ENCODE measurements at regions not wholly inside any gene's neighbourhood (a gene's known extent, or its start where the extent isn't known, plus 50 kb on each side); places are given as distances from the start of the nearest gene placed in this dataset.
A peak's percentile ranks its signal among the peaks of the same experiment; 100 is the strongest.

DNA sequence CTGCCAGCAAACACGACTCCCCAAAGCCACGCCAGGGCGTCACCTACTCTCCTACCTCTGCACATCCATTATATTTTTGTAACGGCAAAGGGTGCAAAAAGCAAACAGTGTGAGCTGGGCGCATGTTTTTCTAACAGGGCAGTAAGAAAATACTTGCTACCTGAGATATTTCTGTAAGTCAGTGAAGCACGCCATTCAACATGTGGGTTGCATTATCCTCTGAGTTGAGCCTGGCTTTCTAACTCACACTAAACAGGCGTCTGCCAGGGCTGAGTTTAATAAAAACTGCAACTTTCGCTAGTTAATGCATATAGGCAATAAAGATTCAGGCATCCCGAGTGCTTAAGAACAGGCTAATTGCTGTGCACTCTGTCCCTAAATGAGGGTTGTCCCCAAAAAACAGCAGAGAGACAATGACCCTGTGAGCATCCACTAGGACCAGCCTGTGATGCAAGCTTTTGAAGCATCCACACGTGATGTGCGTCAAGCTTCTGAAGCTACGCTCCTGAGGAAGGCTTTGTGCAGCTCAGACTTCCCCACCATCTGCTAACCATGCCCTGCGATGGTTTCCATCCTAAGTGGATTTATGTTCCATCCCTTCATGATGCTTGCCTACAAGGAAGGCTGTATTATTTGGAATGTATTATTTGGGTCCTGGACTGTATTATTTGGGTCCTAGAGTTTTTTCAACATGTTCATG is 70.0 kb upstream of the SIM2 start:
- TF ChIP-seq, protein P1, sequence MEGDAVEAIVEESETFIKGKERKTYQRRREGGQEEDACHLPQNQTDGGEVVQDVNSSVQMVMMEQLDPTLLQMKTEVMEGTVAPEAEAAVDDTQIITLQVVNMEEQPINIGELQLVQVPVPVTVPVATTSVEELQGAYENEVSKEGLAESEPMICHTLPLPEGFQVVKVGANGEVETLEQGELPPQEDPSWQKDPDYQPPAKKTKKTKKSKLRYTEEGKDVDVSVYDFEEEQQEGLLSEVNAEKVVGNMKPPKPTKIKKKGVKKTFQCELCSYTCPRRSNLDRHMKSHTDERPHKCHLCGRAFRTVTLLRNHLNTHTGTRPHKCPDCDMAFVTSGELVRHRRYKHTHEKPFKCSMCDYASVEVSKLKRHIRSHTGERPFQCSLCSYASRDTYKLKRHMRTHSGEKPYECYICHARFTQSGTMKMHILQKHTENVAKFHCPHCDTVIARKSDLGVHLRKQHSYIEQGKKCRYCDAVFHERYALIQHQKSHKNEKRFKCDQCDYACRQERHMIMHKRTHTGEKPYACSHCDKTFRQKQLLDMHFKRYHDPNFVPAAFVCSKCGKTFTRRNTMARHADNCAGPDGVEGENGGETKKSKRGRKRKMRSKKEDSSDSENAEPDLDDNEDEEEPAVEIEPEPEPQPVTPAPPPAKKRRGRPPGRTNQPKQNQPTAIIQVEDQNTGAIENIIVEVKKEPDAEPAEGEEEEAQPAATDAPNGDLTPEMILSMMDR (IDR thresholded peaks at IDR 0.05; ENCODE audit: poor library complexity): no peak
- TF ChIP-seq EZH2phosphoT487 (IDR thresholded peaks at IDR 0.05; ENCODE audit: low read depth, severe bottlenecking, unreplicated experiment) (no peak), EZH2 (IDR thresholded peaks at IDR 0.05; ENCODE audit: borderline replicate concordance) (no peak)

DNA sequence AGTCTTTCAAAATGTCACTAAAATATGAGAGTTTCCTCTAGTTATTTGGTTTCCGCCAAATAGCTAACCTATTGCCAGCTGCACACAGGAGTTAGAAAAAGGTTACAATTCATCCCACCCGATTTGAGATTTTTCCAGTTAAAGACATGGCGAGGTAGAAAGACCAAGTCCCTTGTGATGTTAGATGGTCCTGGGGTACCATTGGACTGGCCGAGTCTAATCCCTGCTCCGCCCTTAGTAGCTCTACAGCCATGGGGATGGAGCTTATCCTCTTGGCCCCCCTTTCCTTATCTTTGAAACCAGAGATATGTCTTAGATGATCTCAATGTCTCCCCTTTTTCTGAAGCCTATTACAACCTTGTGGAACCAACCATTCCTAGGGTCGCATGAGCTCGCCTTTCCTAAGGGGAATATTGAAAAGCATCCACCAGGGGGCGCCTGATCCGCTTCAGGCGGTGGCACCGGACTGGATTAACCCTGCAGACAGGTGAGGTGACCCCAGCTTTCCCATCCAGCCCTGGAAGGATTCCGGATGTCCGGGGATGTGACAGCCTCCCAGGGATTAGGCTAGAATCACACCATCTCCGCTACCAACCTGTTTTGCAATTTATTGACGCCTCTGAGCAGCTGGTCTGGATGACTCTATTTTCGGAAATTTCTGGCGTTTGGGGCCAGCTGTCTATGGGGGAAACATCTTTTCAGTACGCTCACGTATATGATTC is 68.3 kb upstream of the SIM2 start:
- H3K4me2 ChIP-seq: no peak overlapping the region
- H3K36me3 ChIP-seq (replicated peaks; ENCODE audit: insufficient read depth, low read depth): no peaks in the 10 kb centered on the region
- no peaks in the 10 kb centered on the region for H3K9me3 ChIP-seq (ENCODE audit: low read depth)
- TF ChIP-seq EZH2 (IDR thresholded peaks at IDR 0.05; ENCODE audit: borderline replicate concordance): no peak
- no peak for TF ChIP-seq EZH2phosphoT487 (IDR thresholded peaks at IDR 0.05; ENCODE audit: low read depth, severe bottlenecking, unreplicated experiment)
- TF ChIP-seq, protein P1 (IDR thresholded peaks at IDR 0.05; ENCODE audit: poor library complexity): peak; percentile 65
- no peaks in the 10 kb centered on the region for H3K4me1 ChIP-seq (ENCODE audit: insufficient read depth)
- H3K9me2 ChIP-seq (replicated peaks; ENCODE audit: insufficient read depth): no peaks in the 10 kb centered on the region
- H3K27ac ChIP-seq: no peak overlapping the region
- peak; percentile 78 for DNase-seq (ENCODE audit: low spot score)
- H2AFZ ChIP-seq: no peak overlapping the region
- H4K20me1 ChIP-seq (ENCODE audit: insufficient read depth, poor library complexity, severe bottlenecking): no peaks in the 10 kb centered on the region
- no peaks in the 10 kb centered on the region for H3K79me2 ChIP-seq
- no peak overlapping the region for H3K4me3 ChIP-seq
- 44% methylated on average over 19 of the region's 19 CpGs for WGBS (ENCODE audit: low lambda C conversion rate, missing lambda C conversion rate)
- H3K27me3 ChIP-seq: peaks cover 10% of the 10 kb centered on the region

More for the DNA sequence above, 70.0 kb upstream of the SIM2 start:
- no peak overlapping the region for H3K4me2 ChIP-seq
- no peak overlapping the region for H3K4me3 ChIP-seq
- H3K4me1 ChIP-seq (ENCODE audit: insufficient read depth): no peaks in the 10 kb centered on the region
- 70% methylated on average over 13 of the region's 13 CpGs for WGBS (ENCODE audit: low lambda C conversion rate, missing lambda C conversion rate)
- H3K27ac ChIP-seq: no peak overlapping the region
- no peaks in the 10 kb centered on the region for H3K36me3 ChIP-seq (replicated peaks; ENCODE audit: insufficient read depth, low read depth)
- no peaks in the 10 kb centered on the region for H4K20me1 ChIP-seq (ENCODE audit: insufficient read depth, poor library complexity, severe bottlenecking)
- no peaks in the 10 kb centered on the region for H3K79me2 ChIP-seq
- no peaks in the 10 kb centered on the region for H3K9me2 ChIP-seq (replicated peaks; ENCODE audit: insufficient read depth)
- peaks cover 10% of the 10 kb centered on the region for H3K27me3 ChIP-seq
- no peak for DNase-seq (ENCODE audit: low spot score)
- H2AFZ ChIP-seq: no peak overlapping the region
- H3K9me3 ChIP-seq (ENCODE audit: low read depth): no peaks in the 10 kb centered on the region

DNA sequence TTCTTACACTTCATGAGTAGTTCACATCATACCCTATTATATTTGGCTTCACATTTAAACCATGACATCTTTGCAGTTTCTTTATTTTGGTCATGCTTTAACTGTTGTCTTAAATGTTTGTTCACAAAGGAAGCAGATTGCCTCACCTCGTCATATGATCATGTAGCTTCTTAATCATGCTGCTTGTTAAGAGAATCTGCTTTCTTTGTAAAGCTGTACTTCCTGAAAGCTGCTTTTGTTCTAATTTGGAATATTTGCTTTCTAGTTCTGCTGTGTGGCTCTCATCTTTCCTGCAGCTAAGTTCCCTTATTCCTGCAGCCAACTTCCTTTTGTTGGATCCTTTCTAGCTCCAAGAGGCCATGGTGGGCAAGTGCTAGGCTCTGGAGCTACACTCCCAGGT is 62.9 kb upstream of the SIM2 start:
- Histone ChIP-seq H3K4me2 (no peak overlapping the region), H3K9me2 (replicated peaks; ENCODE audit: insufficient read depth) (no peaks in the 10 kb centered on the region), H2AFZ (no peak overlapping the region), H3K4me3 (no peak overlapping the region), H4K20me1 (ENCODE audit: insufficient read depth, poor library complexity, severe bottlenecking) (no peaks in the 10 kb centered on the region), H3K9me3 (ENCODE audit: low read depth) (no peaks in the 10 kb centered on the region), H3K27me3 (no peaks in the 10 kb centered on the region), H3K79me2 (no peaks in the 10 kb centered on the region), H3K36me3 (replicated peaks; ENCODE audit: insufficient read depth, low read depth) (no peaks in the 10 kb centered on the region), H3K27ac (no peak overlapping the region), H3K4me1 (ENCODE audit: insufficient read depth) (peaks cover 13% of the 10 kb centered on the region)
- TF ChIP-seq EZH2 (IDR thresholded peaks at IDR 0.05; ENCODE audit: borderline replicate concordance) (no peak), EZH2phosphoT487 (IDR thresholded peaks at IDR 0.05; ENCODE audit: low read depth, severe bottlenecking, unreplicated experiment) (no peak)
- TF ChIP-seq, protein P1 (IDR thresholded peaks at IDR 0.05; ENCODE audit: poor library complexity): no peak
- no peak for DNase-seq (ENCODE audit: low spot score)
- 91% methylated on average over 1 of the region's 1 CpG for WGBS (ENCODE audit: low lambda C conversion rate, missing lambda C conversion rate)
